AG04450 (cell line): ENCODE measurements at regions not wholly inside any gene's neighbourhood (a gene's known extent, or its start where the extent isn't known, plus 50 kb on each side); places are given as distances from the start of the nearest gene placed in this dataset.

Source experiments
- CTCF ChIA-PET: fragments of 300-600, 350-600 bp; formaldehyde crosslinking; extraction: SDS; loops from one replicate; lab custom pipeline; 2022; ENCODE audit warnings: antibody characterized with exemption, inconsistent platforms; lab: Charles Lee
- POLR2A ChIA-PET: fragments of 350-600 bp; formaldehyde crosslinking; extraction: SDS; loops from one replicate; lab custom pipeline; 2021; ENCODE audit warnings: antibody characterized with exemption, inconsistent platforms; lab: Yijun Ruan, JAX
- DNase-seq: peaks from one replicate; pipeline ENCODE4 v3.0.0-alpha.2; 2011; ENCODE audit warnings: low read depth, low spot score
- H3K27ac ChIP-seq: one replicate; pipeline ENCODE4 v1.5.1; 2012; ENCODE audit warnings: low read depth, low read length, control low read depth
- H3K27me3 ChIP-seq: one replicate; pipeline ENCODE4 v1.6.0; 2012; ENCODE audit warnings: low read length; ENCODE audit not compliant: control insufficient read depth, insufficient read depth
- H3K4me3 ChIP-seq: 2 replicates; pipeline ENCODE4 v1.5.1; 2011; ENCODE audit warnings: mild to moderate bottlenecking, low read depth, low read length, control low read depth
- H3K9me3 ChIP-seq: 2 replicates; pipeline ENCODE4 v1.5.1; 2012; ENCODE audit warnings: low read length; ENCODE audit not compliant: control insufficient read depth, insufficient read depth
- TF ChIP-seq, protein P1 (sequence below): IDR thresholded peaks from 2 replicates; pipeline ENCODE4 v1.5.1; 2011; ENCODE audit warnings: low read depth, low read length, control low read depth, inconsistent platforms

DNA sequence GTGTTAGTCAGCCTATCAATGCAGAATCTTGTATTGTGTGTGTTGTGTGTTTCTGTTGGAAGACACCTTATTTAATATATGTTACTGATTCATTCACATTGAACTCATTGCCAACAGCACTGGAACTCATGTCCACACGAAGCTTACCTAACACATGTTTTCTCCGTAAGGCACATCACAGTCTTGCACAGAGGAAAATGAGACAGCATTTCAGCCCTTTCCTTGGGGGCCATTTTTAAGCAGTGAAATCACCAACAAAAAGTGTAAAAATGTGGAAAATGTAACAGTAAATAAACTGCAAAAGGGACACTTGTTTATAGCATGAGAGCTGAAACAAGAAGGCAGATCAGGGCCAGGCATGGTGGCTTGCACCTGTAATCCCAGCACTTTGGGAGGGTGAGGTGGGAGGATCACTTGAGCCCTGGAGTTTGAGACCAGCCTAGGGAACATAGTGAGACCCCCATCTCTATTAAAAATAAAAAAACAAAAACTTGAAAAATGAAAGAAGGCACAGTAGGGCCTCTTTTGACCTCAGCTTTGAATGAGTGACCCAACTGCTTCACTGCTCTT lies 306.0 kb downstream of the MYCN start:
- TF ChIP-seq, protein P1, sequence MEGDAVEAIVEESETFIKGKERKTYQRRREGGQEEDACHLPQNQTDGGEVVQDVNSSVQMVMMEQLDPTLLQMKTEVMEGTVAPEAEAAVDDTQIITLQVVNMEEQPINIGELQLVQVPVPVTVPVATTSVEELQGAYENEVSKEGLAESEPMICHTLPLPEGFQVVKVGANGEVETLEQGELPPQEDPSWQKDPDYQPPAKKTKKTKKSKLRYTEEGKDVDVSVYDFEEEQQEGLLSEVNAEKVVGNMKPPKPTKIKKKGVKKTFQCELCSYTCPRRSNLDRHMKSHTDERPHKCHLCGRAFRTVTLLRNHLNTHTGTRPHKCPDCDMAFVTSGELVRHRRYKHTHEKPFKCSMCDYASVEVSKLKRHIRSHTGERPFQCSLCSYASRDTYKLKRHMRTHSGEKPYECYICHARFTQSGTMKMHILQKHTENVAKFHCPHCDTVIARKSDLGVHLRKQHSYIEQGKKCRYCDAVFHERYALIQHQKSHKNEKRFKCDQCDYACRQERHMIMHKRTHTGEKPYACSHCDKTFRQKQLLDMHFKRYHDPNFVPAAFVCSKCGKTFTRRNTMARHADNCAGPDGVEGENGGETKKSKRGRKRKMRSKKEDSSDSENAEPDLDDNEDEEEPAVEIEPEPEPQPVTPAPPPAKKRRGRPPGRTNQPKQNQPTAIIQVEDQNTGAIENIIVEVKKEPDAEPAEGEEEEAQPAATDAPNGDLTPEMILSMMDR = no peak
- CTCF ChIA-PET = no interaction called here
- Histone ChIP-seq H3K27ac (no peak overlapping the region), H3K4me3 (no peak overlapping the region), H3K9me3 (peaks cover 69% of the 10 kb centered on the region), H3K27me3 (no peaks in the 10 kb centered on the region)
- POLR2A ChIA-PET = no interaction called here
- no peak for DNase-seq

DNA sequence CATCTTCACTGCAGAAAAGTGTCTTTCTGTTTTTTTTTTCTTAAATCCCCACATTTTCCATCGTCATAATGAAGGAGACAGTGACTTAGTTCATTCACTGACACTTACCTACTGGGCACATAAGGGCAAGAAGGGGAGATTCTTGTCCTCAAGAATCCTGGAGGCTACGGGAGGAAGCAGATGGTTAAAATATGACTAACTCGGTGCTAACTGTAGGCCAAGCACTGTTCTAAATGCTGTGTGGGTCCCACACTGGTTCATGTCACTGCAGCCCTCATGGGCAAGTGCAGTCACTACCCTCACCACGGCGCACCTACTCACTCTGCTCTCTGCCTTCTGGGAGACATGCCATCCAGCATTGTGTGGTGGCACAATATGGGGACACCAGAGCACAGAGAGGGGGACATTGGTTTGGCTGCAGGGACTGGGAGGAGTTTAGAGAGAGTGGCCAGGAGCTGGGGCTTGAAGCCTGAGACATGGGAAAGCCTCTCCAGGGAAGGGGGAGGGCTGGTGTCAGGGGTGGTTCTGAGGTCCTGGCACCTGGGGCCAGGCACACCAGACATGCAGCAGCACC lies 305.2 kb downstream of the MYCN start:
- POLR2A ChIA-PET = no interaction called here
- DNase-seq = no peak
- Histone ChIP-seq H3K27ac (no peak overlapping the region), H3K4me3 (no peak overlapping the region), H3K9me3 (peaks cover 66% of the 10 kb centered on the region), H3K27me3 (no peaks in the 10 kb centered on the region)
- CTCF ChIA-PET = no interaction called here
- TF ChIP-seq, protein P1 = no peak

DNA sequence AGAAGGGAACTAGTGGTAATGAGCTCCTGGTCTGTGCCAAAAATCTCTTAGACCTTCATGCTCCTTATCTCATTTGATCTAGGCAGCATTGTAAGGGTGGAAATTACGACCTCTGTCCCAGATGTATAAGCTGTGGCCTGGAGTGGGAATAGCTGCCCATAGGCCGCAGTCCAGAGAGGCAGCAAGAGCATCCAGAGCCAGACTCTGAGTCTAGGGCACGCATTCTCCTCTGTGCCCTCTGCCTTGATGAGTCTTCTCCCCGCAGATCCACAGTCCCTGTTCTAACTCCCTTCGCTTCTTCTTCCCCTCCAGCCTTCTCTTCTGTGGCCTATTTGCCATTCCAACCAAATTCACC lies 304.6 kb downstream of the MYCN start:
- ChIA-PET CTCF (no interaction called here), POLR2A (no interaction called here)
- H3K9me3 ChIP-seq = peaks cover 65% of the 10 kb centered on the region
- no peak for DNase-seq
- no peak overlapping the region for H3K4me3 ChIP-seq
- no peaks in the 10 kb centered on the region for H3K27me3 ChIP-seq
- TF ChIP-seq, protein P1 = no peak
- no peak overlapping the region for H3K27ac ChIP-seq

DNA sequence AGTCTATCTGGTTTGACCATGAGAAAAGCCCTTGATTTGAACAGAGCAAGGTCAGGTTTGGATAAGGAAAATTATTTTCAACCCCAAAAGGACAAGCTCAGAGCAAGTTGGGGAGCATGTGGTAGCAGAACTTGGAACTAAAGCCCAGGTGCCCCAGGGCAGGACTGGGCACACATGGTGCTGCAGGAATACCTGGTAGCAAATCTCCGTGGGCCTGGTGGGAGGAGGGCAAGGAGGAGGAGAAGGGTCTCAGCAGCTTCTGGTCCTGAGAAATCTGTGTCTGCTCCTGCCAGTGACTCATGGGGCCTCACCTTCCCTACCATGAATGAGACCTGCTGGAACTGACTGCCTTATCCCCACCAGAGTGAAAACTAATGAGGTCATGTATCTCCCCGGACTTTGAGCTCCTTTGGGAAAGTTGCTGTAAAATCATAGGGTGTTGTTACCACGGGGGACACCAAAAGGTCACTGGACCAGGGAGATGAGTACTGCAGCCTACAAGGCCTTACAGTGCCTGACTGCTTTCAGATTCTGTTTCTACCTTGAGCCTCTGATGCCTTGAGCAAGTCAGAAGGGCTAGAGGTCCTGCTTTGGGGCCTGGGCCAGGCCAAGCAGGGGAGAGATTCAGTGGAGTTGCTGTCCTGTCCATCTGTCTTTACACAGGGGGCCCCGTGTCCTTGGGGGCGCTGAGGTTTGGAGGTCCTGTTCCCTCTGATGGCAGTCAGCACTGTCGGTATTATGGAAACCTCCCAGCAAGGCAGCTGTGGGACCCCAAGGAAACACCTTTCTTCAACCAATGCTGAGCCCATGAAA lies 304.0 kb downstream of the MYCN start:
- Histone ChIP-seq H3K9me3 (peaks cover 65% of the 10 kb centered on the region), H3K27me3 (no peaks in the 10 kb centered on the region), H3K27ac (no peak overlapping the region), H3K4me3 (no peak overlapping the region)
- TF ChIP-seq, protein P1 = no peak
- DNase-seq = no peak
- ChIA-PET CTCF (no interaction called here), POLR2A (no interaction called here)

DNA sequence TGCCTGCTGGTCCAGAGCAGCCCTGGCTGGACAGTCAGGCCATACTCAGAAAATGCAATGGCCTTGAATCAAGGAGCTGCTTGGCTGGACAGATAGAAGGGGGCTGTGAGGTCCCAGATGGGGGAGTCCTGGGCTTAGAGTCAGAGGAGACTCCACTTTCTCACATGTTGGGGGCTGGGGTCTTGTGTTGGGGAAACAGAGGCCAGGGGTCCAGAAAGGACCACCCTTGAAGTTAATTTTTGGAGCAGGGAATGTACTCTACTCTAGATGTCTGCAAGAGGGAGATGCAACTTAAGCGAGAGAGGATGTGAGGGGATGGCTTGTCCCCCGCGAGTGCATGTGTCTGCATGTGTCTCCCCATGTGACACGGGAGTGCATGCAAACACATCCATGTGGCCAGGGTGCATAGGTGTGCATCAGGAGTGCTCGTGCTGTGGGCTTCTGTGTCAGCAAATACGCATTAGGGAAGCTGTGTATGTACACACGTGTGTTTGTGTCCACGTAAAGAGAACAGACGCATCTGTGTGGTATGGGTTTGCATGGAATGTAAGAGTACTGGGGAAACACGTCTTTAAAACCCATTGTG lies 303.2 kb downstream of the MYCN start:
- H3K9me3 ChIP-seq = peaks cover 60% of the 10 kb centered on the region
- CTCF ChIA-PET = no interaction called here
- DNase-seq = no peak
- H3K27me3 ChIP-seq = no peaks in the 10 kb centered on the region
- POLR2A ChIA-PET = no interaction called here
- TF ChIP-seq, protein P1 = no peak
- H3K27ac ChIP-seq = no peak overlapping the region
- no peak overlapping the region for H3K4me3 ChIP-seq
